GM23338 (cell line): ENCODE measurements at regions not wholly inside any gene's neighbourhood (a gene's known extent, or its start where the extent isn't known, plus 50 kb on each side); places are given as distances from the start of the nearest gene placed in this dataset.

Source experiments
- ATAC-seq: fragments of 200-7000 bp; cut with Tn5 transposase; 3 replicates; pipeline ENCODE4 v1.9.1; 2020
- DNase-seq: peaks from one replicate; pipeline ENCODE4 v3.0.0-alpha.2; 2015; ENCODE audit warnings: low spot score
- H2AFZ ChIP-seq: fragments of 200-600 bp; sonication (generic); 2 replicates; pipeline ENCODE4 v1.8.0; 2016; ENCODE audit warnings: antibody characterized with exemption, mild to moderate bottlenecking, moderate library complexity
- H3F3A ChIP-seq: fragments of 200-600 bp; sonication (generic); replicated peaks from 2 replicates; pipeline ENCODE4 v1.8.0; 2017; ENCODE audit warnings: antibody characterized with exemption, mixed run types, low read depth
- H3K27ac ChIP-seq: fragments of 200-600 bp; sonication (generic); 2 replicates; pipeline ENCODE4 v1.6.1; 2016; ENCODE audit warnings: low read depth
- H3K27me3 ChIP-seq: fragments of 200-600 bp; sonication (generic); 2 replicates; pipeline ENCODE4 v1.8.0; 2016; ENCODE audit warnings: mild to moderate bottlenecking, mixed run types, moderate library complexity; ENCODE audit not compliant: insufficient read depth
- H3K36me3 ChIP-seq: fragments of 200-600 bp; sonication (generic); 2 replicates; pipeline ENCODE4 v1.8.0; 2016; ENCODE audit warnings: mild to moderate bottlenecking; ENCODE audit not compliant: insufficient read depth
- H3K4me1 ChIP-seq: fragments of 200-600 bp; sonication (generic); 2 replicates; pipeline ENCODE4 v1.8.0; 2016; ENCODE audit warnings: mild to moderate bottlenecking, moderate library complexity; ENCODE audit not compliant: insufficient read depth
- H3K4me2 ChIP-seq: fragments of 200-600 bp; sonication (generic); 2 replicates; pipeline ENCODE4 v1.7.1; 2017; ENCODE audit warnings: mixed run types
- H3K4me3 ChIP-seq: fragments of 200-600 bp; sonication (generic); 2 replicates; pipeline ENCODE4 v1.6.1; 2016; ENCODE audit warnings: mixed run types
- H3K79me2 ChIP-seq: fragments of 200-600 bp; sonication (generic); replicated peaks from 2 replicates; pipeline ENCODE4 v1.8.0; 2017; ENCODE audit warnings: mild to moderate bottlenecking; ENCODE audit not compliant: insufficient read depth
- H3K9me2 ChIP-seq: fragments of 200-600 bp; sonication (generic); 2 replicates; pipeline ENCODE4 v1.8.0; 2017; ENCODE audit not compliant: insufficient read depth
- H4K20me1 ChIP-seq: fragments of 200-600 bp; sonication (generic); replicated peaks from 2 replicates; pipeline ENCODE4 v1.8.0; 2017; ENCODE audit warnings: mild to moderate bottlenecking; ENCODE audit not compliant: insufficient read depth
- H3K27ac Mint-ChIP-seq: 2 replicates; pipeline ENCODE4 v1.8.0; 2020; ENCODE audit warnings: inconsistent platforms, mild to moderate bottlenecking, moderate library complexity, mixed read lengths
- H3K27me3 Mint-ChIP-seq: 3 replicates; pipeline ENCODE4 v1.8.0; 2022; ENCODE audit warnings: low read depth, mild to moderate bottlenecking, moderate library complexity, mixed read lengths, inconsistent platforms; ENCODE audit not compliant: insufficient read depth, poor library complexity
- H3K36me3 Mint-ChIP-seq: 3 replicates; pipeline ENCODE4 v1.8.0; 2021; ENCODE audit warnings: low read depth, mild to moderate bottlenecking, inconsistent platforms, moderate library complexity, mixed read lengths
- H3K4me1 Mint-ChIP-seq: 3 replicates; pipeline ENCODE4 v1.8.0; 2020; ENCODE audit warnings: mild to moderate bottlenecking, inconsistent platforms, mixed read lengths
- H3K4me3 Mint-ChIP-seq: 3 replicates; pipeline ENCODE4 v1.8.0; 2021; ENCODE audit warnings: moderate library complexity, mild to moderate bottlenecking, inconsistent platforms, mixed read lengths
- H3K9me3 Mint-ChIP-seq: 3 replicates; pipeline ENCODE4 v1.8.0; 2020; ENCODE audit warnings: moderate library complexity, mild to moderate bottlenecking, inconsistent platforms, mixed read lengths
- CREB1 ChIP-seq: fragments of 250-450 bp; sonication (Bioruptor Pico); IDR thresholded peaks from 2 replicates; pipeline ENCODE4 v1.5.0; 2020; ENCODE audit warnings: low read depth, mild to moderate bottlenecking, moderate library complexity
- CTCF ChIP-seq, 2 experiments: fragments of 200-600 bp in 1 of 2; sonication (generic) in 1 of 2; conservative IDR thresholded peaks; 2 replicates each; pipeline versions ENCODE4 v1.5.1 to v1.6.1; 2016 to 2017; ENCODE audit warnings: antibody characterized with exemption in 2 of 2, low read depth in 2 of 2, mild to moderate bottlenecking in 2 of 2, moderate library complexity in 1 of 2
- ETS1 ChIP-seq: IDR thresholded peaks from 2 replicates; pipeline ENCODE4 v1.6.1; 2016; ENCODE audit warnings: antibody characterized with exemption
- EZH2 ChIP-seq: fragments of 200-600 bp; sonication (generic); IDR thresholded peaks from one replicate; pipeline ENCODE4 v1.8.0; 2017; ENCODE audit warnings: antibody characterized with exemption, mild to moderate bottlenecking, low read depth; ENCODE audit not compliant: unreplicated experiment
- EZH2phosphoT487 ChIP-seq: fragments of 200-600 bp; sonication (generic); IDR thresholded peaks from one replicate; pipeline ENCODE4 v1.8.1; 2018; ENCODE audit warnings: antibody characterized with exemption; ENCODE audit not compliant: unreplicated experiment
- JUNB ChIP-seq: IDR thresholded peaks from one replicate; pipeline ENCODE4 v1.6.1; 2016; ENCODE audit warnings: antibody characterized with exemption; ENCODE audit not compliant: unreplicated experiment
- NANOG ChIP-seq: IDR thresholded peaks from 2 replicates; pipeline ENCODE4 v1.6.1; 2016; ENCODE audit warnings: antibody characterized with exemption, borderline replicate concordance
- POLR2AphosphoS5 ChIP-seq: IDR thresholded peaks from 2 replicates; pipeline ENCODE4 v1.6.1; 2016; ENCODE audit warnings: antibody characterized with exemption, low read depth
- REST ChIP-seq: IDR thresholded peaks from one replicate; pipeline ENCODE4 v1.6.1; 2018; ENCODE audit warnings: antibody characterized with exemption; ENCODE audit not compliant: unreplicated experiment
- STAT1 ChIP-seq: IDR thresholded peaks from one replicate; pipeline ENCODE4 v1.6.1; 2016; ENCODE audit warnings: antibody characterized with exemption; ENCODE audit not compliant: unreplicated experiment
- ZNF114 ChIP-seq: fragments of 250-450 bp; sonication (Bioruptor Pico); IDR thresholded peaks from 2 replicates; pipeline ENCODE4 v1.5.0; 2020; ENCODE audit warnings: mild to moderate bottlenecking, moderate library complexity
- ZNF331 ChIP-seq: fragments of 250-450 bp; sonication (Bioruptor Pico); IDR thresholded peaks from 2 replicates; pipeline ENCODE4 v1.5.0; 2020; ENCODE audit warnings: low read depth, mild to moderate bottlenecking, moderate library complexity
- ZNF462 ChIP-seq: fragments of 250-450 bp; sonication (Bioruptor Pico); IDR thresholded peaks from 2 replicates; pipeline ENCODE4 v1.5.0; 2020; ENCODE audit warnings: mild to moderate bottlenecking, moderate library complexity

- Mint-ChIP-seq H3K4me3 (no peak overlapping the region), H3K4me1 (peaks cover 64% of the 10 kb centered on the region), H3K36me3 (no peaks in the 10 kb centered on the region), H3K9me3 (no peaks in the 10 kb centered on the region), H3K27me3 (peaks cover 24% of the 10 kb centered on the region), H3K27ac (no peak overlapping the region)
- ATAC-seq (no peak), DNase-seq (no peak)
- no peak overlapping the region for H3K4me2 ChIP-seq
- no peak overlapping the region for H3K4me3 ChIP-seq
- no peaks in the 10 kb centered on the region for H4K20me1 ChIP-seq
- H3K9me2 ChIP-seq: no peaks in the 10 kb centered on the region
- H3K4me1 ChIP-seq: peaks cover 63% of the 10 kb centered on the region
- H3F3A ChIP-seq: peaks cover 6% of the 10 kb centered on the region; the same call in 1 of the 2 replicates
- H3K36me3 ChIP-seq: no peaks in the 10 kb centered on the region
- no peak overlapping the region for H3K27ac ChIP-seq
- H2AFZ ChIP-seq: no peak overlapping the region
- H3K79me2 ChIP-seq: no peaks in the 10 kb centered on the region
- TF ChIP-seq ZNF462 (no peak), ZNF331 (no peak), CREB1 (no peak), CTCF (conservative IDR thresholded peaks at IDR 0.05; ENCODE audit: low read depth in 2 of 2) (no peak), ZNF114 (no peak), EZH2phosphoT487 (no peak), EZH2 (no peak), POLR2AphosphoS5 (no peak), NANOG (no peak), STAT1 (no peak), JUNB (no peak), REST (no peak), ETS1 (no peak)
- peaks cover 36% of the 10 kb centered on the region for H3K27me3 ChIP-seq
These were observed 57.2 kb upstream of the UBE2E1 start for GRCh38 chr3:23748398-23749110.
